MM.1S (cell line): ENCODE measurements at regions not wholly inside any gene's neighbourhood (a gene's known extent, or its start where the extent isn't known, plus 50 kb on each side); places are given as distances from the start of the nearest gene placed in this dataset.

ENCODE experiments used
- EZH2phosphoT487 ChIP-seq: fragments of 300-600 bp; sonication (generic); IDR thresholded peaks from 2 replicates; pipeline ENCODE4 v1.6.1; 2018; ENCODE audit warnings: antibody characterized with exemption, low read length
- TF ChIP-seq, protein P1 (sequence below): fragments of 300-600 bp; sonication (generic); IDR thresholded peaks from 2 replicates; pipeline ENCODE4 v1.5.1; 2016; ENCODE audit warnings: antibody characterized with exemption, low read length, mixed read lengths

DNA sequence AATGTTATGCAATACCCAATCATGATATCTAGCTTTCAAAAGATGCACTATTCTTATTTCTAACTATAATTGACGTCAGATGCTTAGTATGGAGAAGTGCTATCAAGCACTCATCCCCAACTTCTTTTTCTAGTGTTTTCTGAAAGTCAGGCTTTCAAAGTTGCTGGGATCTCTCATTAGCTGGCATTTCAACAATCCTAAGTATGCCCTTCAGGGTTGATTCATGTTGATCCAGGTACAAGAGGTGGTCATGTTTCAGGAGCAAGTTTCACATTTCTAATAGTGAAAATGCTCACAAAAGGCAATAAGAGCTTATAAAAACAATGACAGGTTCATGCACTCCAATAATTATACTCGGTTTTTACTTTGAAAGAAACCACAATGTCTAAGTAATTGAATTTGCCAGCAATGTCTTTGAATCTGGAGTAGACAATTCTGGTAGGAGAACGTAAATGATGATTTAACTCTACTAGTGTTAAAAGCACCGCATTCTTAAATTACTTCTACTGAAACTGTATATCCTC lies 193.7 kb upstream of the KHDRBS2 start:
- no peak for TF ChIP-seq EZH2phosphoT487
- TF ChIP-seq, protein P1, sequence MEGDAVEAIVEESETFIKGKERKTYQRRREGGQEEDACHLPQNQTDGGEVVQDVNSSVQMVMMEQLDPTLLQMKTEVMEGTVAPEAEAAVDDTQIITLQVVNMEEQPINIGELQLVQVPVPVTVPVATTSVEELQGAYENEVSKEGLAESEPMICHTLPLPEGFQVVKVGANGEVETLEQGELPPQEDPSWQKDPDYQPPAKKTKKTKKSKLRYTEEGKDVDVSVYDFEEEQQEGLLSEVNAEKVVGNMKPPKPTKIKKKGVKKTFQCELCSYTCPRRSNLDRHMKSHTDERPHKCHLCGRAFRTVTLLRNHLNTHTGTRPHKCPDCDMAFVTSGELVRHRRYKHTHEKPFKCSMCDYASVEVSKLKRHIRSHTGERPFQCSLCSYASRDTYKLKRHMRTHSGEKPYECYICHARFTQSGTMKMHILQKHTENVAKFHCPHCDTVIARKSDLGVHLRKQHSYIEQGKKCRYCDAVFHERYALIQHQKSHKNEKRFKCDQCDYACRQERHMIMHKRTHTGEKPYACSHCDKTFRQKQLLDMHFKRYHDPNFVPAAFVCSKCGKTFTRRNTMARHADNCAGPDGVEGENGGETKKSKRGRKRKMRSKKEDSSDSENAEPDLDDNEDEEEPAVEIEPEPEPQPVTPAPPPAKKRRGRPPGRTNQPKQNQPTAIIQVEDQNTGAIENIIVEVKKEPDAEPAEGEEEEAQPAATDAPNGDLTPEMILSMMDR: no peak
